HS-5 (cell line): ENCODE measurements at regions not wholly inside any gene's neighbourhood (a gene's known extent, or its start where the extent isn't known, plus 50 kb on each side); places are given as distances from the start of the nearest gene placed in this dataset.

Experiments used
- DNase-seq: peaks from one replicate; pipeline ENCODE4 v3.0.0-alpha.2; 2012; ENCODE audit warnings: low read depth

DNA sequence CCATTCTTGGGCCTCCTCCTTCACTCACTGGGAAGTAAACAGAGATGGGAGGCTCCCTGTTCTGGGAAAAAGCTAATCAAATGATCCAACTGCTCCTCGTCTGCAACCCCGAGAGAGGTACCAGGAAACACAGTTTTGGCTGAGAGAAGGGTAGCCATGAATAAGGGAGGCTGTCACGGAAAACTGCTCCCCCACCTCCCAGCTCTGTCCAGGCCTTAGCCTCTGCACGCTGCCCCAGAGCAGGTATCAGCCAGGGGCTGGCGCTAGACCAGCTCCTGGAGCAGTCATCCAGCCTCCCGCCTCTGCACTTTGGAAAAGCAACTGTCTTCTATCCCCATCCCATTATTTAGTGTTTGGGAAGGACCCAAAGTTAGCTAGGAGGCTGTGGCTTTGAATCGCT, 266.1 kb downstream of the NDUFS4 start:
- no peak for DNase-seq

DNA sequence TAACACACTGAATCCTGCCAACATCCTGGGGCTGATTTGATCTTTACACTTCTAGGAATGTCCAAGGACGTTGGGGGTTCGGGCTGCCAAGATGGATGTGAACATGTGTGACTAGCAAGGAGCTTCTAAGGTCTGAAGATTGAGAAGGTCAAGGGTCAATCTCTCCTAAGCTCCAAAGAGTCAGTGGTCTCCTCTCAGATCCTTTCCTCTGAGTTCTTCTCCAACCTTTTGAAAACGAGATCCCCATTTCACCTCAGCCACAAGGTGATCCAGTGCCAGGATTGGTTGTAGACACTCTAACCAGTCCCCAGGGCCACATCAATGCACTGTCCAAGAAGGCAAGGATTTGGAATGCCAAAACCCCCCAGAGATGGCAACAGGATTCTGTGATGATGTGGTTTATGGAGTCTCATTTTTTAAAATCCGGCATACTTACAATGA, 266.8 kb downstream of the NDUFS4 start:
- DNase-seq, result no peak

DNA sequence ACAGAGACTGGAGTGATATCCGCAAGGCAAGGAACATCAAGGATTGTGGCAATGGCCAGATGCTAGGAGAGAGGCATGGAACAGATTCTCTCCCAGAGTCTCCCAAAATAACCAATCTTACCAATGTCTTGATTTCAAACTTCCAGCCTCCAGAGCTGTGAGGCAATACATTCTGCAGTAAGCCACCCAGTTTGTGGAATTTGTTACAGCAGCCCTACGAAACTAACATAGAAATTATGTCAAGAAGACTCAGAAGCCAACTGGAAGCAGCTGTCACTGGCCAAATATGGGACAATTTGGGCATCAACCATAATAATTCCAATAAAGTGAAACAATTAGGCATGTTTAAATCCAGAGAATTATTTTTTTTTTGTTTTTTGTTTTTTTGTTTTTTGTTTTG, 271.1 kb downstream of the NDUFS4 start:
- DNase-seq, result no peak
